ENCODE measurements at regions not wholly inside any gene's neighbourhood (a gene's known extent, or its start where the extent isn't known, plus 50 kb on each side); places are given as distances from the start of the nearest gene placed in this dataset.

GRCh38 chr17:77879226-77879895, 79.1 kb upstream of the TNRC6C start:
- no peak for TF ChIP-seq CTCF (conservative IDR thresholded peaks at IDR 0.05; ENCODE audit: low read depth, low read length)
- no peak overlapping the region for H3K4me3 ChIP-seq (ENCODE audit: low read length)
- no peak for DNase-seq (ENCODE audit: low read depth)

- DNase-seq (ENCODE audit: low read depth): no peak
- TF ChIP-seq CTCF (conservative IDR thresholded peaks at IDR 0.05; ENCODE audit: low read depth, low read length): no peak
- no peak overlapping the region for H3K4me3 ChIP-seq (ENCODE audit: low read length)
Measured at GRCh38 chr17:77879896-77880280, 78.6 kb upstream of the TNRC6C start.

- H3K4me3 ChIP-seq (ENCODE audit: low read length): no peak overlapping the region
- no peak for TF ChIP-seq CTCF (conservative IDR thresholded peaks at IDR 0.05; ENCODE audit: low read depth, low read length)
- no peak for DNase-seq (ENCODE audit: low read depth)
Measured at GRCh38 chr17:77880711-77881450, 77.6 kb upstream of the TNRC6C start.

GRCh38 chr17:77881545-77881944, 77.0 kb upstream of the TNRC6C start:
- no peak for TF ChIP-seq CTCF (conservative IDR thresholded peaks at IDR 0.05; ENCODE audit: low read depth, low read length)
- no peak for DNase-seq (ENCODE audit: low read depth)
- no peak overlapping the region for H3K4me3 ChIP-seq (ENCODE audit: low read length)

- H3K4me3 ChIP-seq (ENCODE audit: low read length): no peak overlapping the region
- no peak for DNase-seq (ENCODE audit: low read depth)
- no peak for TF ChIP-seq CTCF (conservative IDR thresholded peaks at IDR 0.05; ENCODE audit: low read depth, low read length)
Measured at GRCh38 chr17:77882040-77882439, 76.5 kb upstream of the TNRC6C start.

- no peak for DNase-seq (ENCODE audit: low read depth)
- no peak overlapping the region for H3K4me3 ChIP-seq (ENCODE audit: low read length)
- no peak for TF ChIP-seq CTCF (conservative IDR thresholded peaks at IDR 0.05; ENCODE audit: low read depth, low read length)
Measured at GRCh38 chr17:77882481-77883212, 75.9 kb upstream of the TNRC6C start.
